Epidermal melanocyte (primary cell): ENCODE measurements at regions not wholly inside any gene's neighbourhood (a gene's known extent, or its start where the extent isn't known, plus 50 kb on each side); places are given as distances from the start of the nearest gene placed in this dataset.

ENCODE experiments used
- DNase-seq: peaks from one replicate; pipeline ENCODE4 v3.0.0; 2011; ENCODE audit warnings: low spot score; ENCODE audit not compliant: insufficient read length

DNA sequence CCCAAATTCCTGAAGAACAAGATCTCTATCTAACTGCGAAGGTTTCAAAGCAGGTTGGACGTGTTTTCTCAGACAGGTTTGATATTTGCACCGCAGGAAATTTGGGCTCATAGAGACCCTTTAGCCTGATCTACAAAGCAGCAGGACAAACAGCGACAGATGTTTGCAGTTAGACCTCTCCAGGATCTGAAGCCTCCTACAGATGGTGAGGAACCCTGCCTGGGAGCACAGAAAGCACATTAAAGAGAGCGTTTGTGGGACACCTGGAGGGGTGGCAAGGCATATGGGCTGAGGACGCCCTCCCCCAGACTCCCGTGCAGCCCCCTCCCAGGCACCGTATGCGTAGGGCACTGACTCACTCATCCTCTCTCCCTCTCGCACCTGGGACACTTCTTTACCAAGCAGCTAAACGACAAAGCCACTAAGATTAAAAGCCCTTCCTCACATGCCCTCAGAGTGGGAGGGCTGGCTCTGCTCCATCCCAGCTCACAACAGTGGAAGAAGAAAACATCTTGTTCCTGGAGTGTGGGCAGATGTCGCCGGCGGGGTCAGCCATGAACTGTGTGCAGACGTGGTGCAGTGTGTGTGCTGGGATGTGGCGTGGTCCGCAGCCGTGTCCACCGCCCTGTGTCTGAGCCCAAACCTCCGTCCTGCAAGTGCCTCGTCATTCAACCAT lies 249.7 kb upstream of the AFDN start:
- DNase-seq, result no peak

- no peak for DNase-seq
Observed at GRCh38 chr6:167577891-167578361, 248.8 kb upstream of the AFDN start.

GRCh38 chr6:167578371-167578901 lies 248.3 kb upstream of the AFDN start:
- DNase-seq, result no peak

- no peak for DNase-seq
Observed at GRCh38 chr6:167579806-167580618, 246.7 kb upstream of the AFDN start.

GRCh38 chr6:167580619-167580911 lies 246.1 kb upstream of the AFDN start:
- DNase-seq, result no peak

DNA sequence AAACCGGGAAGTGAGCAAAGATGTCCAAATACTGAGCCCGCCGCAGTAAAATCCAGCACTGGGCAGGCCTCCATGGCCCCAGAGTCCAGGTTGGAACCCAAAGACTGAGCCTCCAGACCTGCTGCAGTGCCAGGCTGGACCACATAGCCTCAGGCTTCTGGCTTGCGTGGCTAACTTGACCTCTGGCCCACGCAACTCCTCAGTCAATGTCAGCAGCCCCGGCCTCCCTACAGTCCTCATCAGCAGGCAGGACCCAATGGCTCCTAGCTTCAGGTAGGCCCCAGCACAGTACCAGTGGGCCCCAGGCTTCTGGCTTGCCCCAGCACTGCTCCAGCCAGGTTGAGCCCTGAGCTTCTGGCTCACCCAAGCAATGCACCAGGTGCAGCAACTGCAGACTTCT lies 245.1 kb upstream of the AFDN start:
- no peak for DNase-seq

GRCh38 chr6:167583412-167583811 lies 243.3 kb upstream of the AFDN start:
- DNase-seq, result no peak

DNA sequence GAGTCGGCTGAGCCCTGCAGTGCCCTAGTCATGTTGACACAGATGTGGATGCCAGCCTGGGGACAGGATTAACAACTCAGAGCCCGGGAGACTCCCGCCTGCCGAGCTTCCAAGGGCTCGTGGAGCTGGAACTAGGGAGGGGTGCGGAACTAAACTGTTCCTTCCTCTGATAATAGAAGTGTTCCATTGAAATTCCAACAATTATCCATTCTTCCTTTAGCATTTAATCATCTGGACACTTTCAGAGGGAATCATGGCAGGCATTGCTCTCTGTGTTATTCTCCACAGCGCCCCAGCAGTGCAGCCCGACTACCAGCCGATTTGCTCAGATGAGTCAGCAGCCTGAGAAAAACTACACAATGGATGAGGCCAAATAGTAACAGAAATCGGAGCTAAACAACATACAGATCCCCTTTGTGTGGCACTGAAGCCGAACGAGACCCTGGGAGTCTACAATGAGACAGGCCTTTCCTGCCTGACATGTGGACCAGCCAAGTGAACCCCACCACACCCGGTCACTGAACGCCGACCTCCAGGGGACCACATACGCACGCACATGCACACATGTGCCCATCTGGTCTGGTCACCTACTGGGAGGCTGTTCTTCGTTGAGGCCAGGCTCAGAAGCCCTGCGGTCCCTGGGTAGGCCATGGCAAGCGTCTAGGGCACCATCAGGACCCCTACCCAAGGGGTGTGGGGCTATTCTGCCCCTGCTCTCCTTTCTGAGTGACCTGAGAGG lies 238.4 kb upstream of the AFDN start:
- no peak for DNase-seq

DNA sequence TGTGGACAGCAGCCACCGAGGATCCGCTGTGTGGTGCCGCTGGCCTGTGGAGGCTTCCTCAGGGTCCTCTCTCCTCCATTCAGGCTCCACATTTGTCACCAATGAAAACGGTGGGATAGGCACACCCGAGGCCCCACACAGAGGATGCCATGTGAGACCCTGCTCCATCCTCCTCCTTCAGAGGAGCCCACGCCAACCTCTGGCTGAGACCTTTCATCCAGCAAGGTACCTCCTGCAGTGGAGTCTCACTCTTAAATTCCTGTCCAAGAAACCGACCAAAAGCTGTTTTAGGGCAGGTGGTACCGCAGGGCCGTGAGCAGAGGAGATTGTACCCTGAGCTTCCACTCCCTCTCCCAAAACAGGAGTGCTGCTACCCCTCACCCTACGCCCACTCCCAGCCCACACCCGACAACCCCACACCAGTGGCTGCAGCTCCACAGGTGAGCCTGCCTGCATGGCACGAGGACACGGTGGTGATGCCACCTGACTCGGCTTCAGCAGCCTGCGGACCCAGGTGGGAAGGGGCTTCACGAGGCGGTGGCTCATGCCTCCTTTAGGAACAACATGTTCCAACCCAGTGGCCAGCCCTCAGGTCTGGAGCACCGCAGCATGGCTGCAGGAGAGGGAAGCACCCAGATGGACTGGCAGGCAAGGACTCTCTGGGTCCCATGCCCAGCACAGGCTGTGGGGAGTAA lies 237.6 kb upstream of the AFDN start:
- no peak for DNase-seq

GRCh38 chr6:167589615-167589940 lies 237.1 kb upstream of the AFDN start:
- no peak for DNase-seq

DNA sequence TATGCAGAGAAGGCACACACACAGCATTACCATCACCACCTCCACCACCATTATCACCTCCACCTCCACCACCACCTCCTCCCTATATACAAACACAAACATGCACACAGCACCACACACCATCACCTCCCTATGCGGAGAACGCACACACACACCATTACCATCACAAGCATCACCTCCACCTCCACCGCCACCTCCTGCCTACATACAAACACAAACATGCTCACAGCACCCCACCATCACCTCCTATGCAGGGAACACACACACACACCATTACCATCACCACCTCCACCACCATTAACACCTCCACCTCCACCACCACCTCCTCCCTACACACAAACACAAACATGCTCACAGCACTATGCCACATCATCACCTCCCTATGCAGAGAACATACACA lies 236.5 kb upstream of the AFDN start:
- DNase-seq, result no peak
